T-helper 2 cell treated with Interferon-gamma antibody and Interleukin-4, amounts not matched to agents 5 μg/mL and 100 μg/mL, for 36 hours (primary cell): ENCODE measurements at regions not wholly inside any gene's neighbourhood (a gene's known extent, or its start where the extent isn't known, plus 50 kb on each side); places are given as distances from the start of the nearest gene placed in this dataset.
"Not testable (repeated sequence)": the region's sequence is repeated elsewhere in the genome, so short reads cannot be mapped to it uniquely, and the experiment has no call there.

Experiments used
- DNase-seq: peaks from one replicate; pipeline ENCODE4 v3.0.0; 2021; ENCODE audit warnings: low spot score
- H3K27ac Mint-ChIP-seq: one replicate; pipeline ENCODE4 v1.8.0; 2021; ENCODE audit warnings: mild to moderate bottlenecking, mixed read lengths
- H3K27me3 Mint-ChIP-seq: one replicate; pipeline ENCODE4 v1.8.0; 2021; ENCODE audit warnings: low read depth, mixed read lengths
- H3K36me3 Mint-ChIP-seq: one replicate; pipeline ENCODE4 v1.8.0; 2021; ENCODE audit warnings: low read depth, mixed read lengths
- H3K4me1 Mint-ChIP-seq: one replicate; pipeline ENCODE4 v1.8.0; 2021; ENCODE audit warnings: low read depth, mixed read lengths
- H3K4me3 Mint-ChIP-seq: one replicate; pipeline ENCODE4 v1.8.0; 2022; ENCODE audit warnings: mild to moderate bottlenecking, moderate library complexity, mixed read lengths
- H3K9me3 Mint-ChIP-seq: one replicate; pipeline ENCODE4 v1.8.0; 2021; ENCODE audit warnings: mixed read lengths

- Mint-ChIP-seq H3K4me3 (no peak overlapping the region), H3K27me3 (no peaks in the 10 kb centered on the region), H3K36me3 (no peaks in the 10 kb centered on the region), H3K4me1 (no peaks in the 10 kb centered on the region), H3K27ac (no peak overlapping the region), H3K9me3 (no peaks in the 10 kb centered on the region)
- no peak for DNase-seq
Observed at GRCh38 chr18:73691624-73692023, 456.0 kb downstream of the FBXO15 start.

GRCh38 chr18:73691118-73691517 is 456.5 kb downstream of the FBXO15 start:
- Mint-ChIP-seq H3K36me3 (no peaks in the 10 kb centered on the region), H3K27ac (no peak overlapping the region)
- DNase-seq: no peak

GRCh38 chr18:73690222-73690621 is 457.4 kb downstream of the FBXO15 start:
- Mint-ChIP-seq H3K36me3 (no peaks in the 10 kb centered on the region), H3K27me3 (no peaks in the 10 kb centered on the region), H3K27ac (no peak overlapping the region), H3K4me3 (no peak overlapping the region), H3K9me3 (no peaks in the 10 kb centered on the region), H3K4me1 (no peaks in the 10 kb centered on the region)
- no peak for DNase-seq

More at GRCh38 chr18:73691118-73691517, 456.5 kb downstream of the FBXO15 start:
- H3K4me1 Mint-ChIP-seq: no peaks in the 10 kb centered on the region
- no peak overlapping the region for H3K4me3 Mint-ChIP-seq
- no peaks in the 10 kb centered on the region for H3K27me3 Mint-ChIP-seq
- no peaks in the 10 kb centered on the region for H3K9me3 Mint-ChIP-seq

- Mint-ChIP-seq H3K4me1 (no peaks in the 10 kb centered on the region), H3K9me3 (no peaks in the 10 kb centered on the region), H3K36me3 (no peaks in the 10 kb centered on the region), H3K27ac (no peak overlapping the region), H3K27me3 (no peaks in the 10 kb centered on the region), H3K4me3 (no peak overlapping the region)
- DNase-seq: no peak
Observed at GRCh38 chr18:73688851-73689711, 458.6 kb downstream of the FBXO15 start.

GRCh38 chr18:73688161-73688560 is 459.5 kb downstream of the FBXO15 start:
- Mint-ChIP-seq H3K27me3 (no peaks in the 10 kb centered on the region), H3K4me1 (no peaks in the 10 kb centered on the region), H3K36me3 (no peaks in the 10 kb centered on the region), H3K9me3 (no peaks in the 10 kb centered on the region), H3K27ac (no peak overlapping the region), H3K4me3 (no peak overlapping the region)
- no peak for DNase-seq

- DNase-seq: no peak
- H3K4me1 Mint-ChIP-seq: peaks cover 8% of the 10 kb centered on the region
- H3K27ac Mint-ChIP-seq: no peak overlapping the region
- no peaks in the 10 kb centered on the region for H3K36me3 Mint-ChIP-seq
- H3K9me3 Mint-ChIP-seq: no peaks in the 10 kb centered on the region
- H3K4me3 Mint-ChIP-seq: no peak overlapping the region
- H3K27me3 Mint-ChIP-seq: no peaks in the 10 kb centered on the region
Observed at GRCh38 chr18:73684647-73685046, 463.0 kb downstream of the FBXO15 start.

- H3K27me3 Mint-ChIP-seq: peaks cover 2% of the 10 kb centered on the region
- H3K36me3 Mint-ChIP-seq: no peaks in the 10 kb centered on the region
- peaks cover 8% of the 10 kb centered on the region for H3K4me1 Mint-ChIP-seq
- no peak overlapping the region for H3K27ac Mint-ChIP-seq
- no peaks in the 10 kb centered on the region for H3K9me3 Mint-ChIP-seq
- no peak overlapping the region for H3K4me3 Mint-ChIP-seq
- DNase-seq: no peak
Observed at GRCh38 chr18:73683409-73684238, 464.0 kb downstream of the FBXO15 start.

- Mint-ChIP-seq H3K9me3 (no peaks in the 10 kb centered on the region), H3K4me1 (peaks cover 8% of the 10 kb centered on the region), H3K27ac (no peak overlapping the region), H3K36me3 (no peaks in the 10 kb centered on the region), H3K4me3 (no peak overlapping the region), H3K27me3 (peaks cover 2% of the 10 kb centered on the region)
- DNase-seq: no peak
Observed at GRCh38 chr18:73681912-73682311, 465.7 kb downstream of the FBXO15 start.

- H3K4me1 Mint-ChIP-seq: peaks cover 8% of the 10 kb centered on the region
- no peak overlapping the region for H3K4me3 Mint-ChIP-seq
- H3K27ac Mint-ChIP-seq: no peak overlapping the region
- H3K27me3 Mint-ChIP-seq: peaks cover 2% of the 10 kb centered on the region
- no peak for DNase-seq
- H3K36me3 Mint-ChIP-seq: no peaks in the 10 kb centered on the region
- no peaks in the 10 kb centered on the region for H3K9me3 Mint-ChIP-seq
Observed at GRCh38 chr18:73681398-73681797, 466.2 kb downstream of the FBXO15 start.

GRCh38 chr18:73679941-73680712 is 467.5 kb downstream of the FBXO15 start:
- Mint-ChIP-seq H3K36me3 (no peaks in the 10 kb centered on the region), H3K4me3 (no peak overlapping the region), H3K27me3 (peaks cover 2% of the 10 kb centered on the region), H3K27ac (no peak overlapping the region), H3K9me3 (no peaks in the 10 kb centered on the region), H3K4me1 (peaks cover 8% of the 10 kb centered on the region)
- no peak for DNase-seq

- no peak for DNase-seq
- H3K27me3 Mint-ChIP-seq: peaks cover 2% of the 10 kb centered on the region
- H3K27ac Mint-ChIP-seq: no peak overlapping the region
- H3K36me3 Mint-ChIP-seq: no peaks in the 10 kb centered on the region
- peaks cover 8% of the 10 kb centered on the region for H3K4me1 Mint-ChIP-seq
- no peaks in the 10 kb centered on the region for H3K9me3 Mint-ChIP-seq
- H3K4me3 Mint-ChIP-seq: no peak overlapping the region
Observed at GRCh38 chr18:73677450-73677849, 470.2 kb downstream of the FBXO15 start.

GRCh38 chr18:73674125-73674865 is 473.3 kb downstream of the FBXO15 start:
- H3K27ac Mint-ChIP-seq: no peak overlapping the region
- peaks cover 2% of the 10 kb centered on the region for H3K27me3 Mint-ChIP-seq
- no peak overlapping the region for H3K4me3 Mint-ChIP-seq
- H3K36me3 Mint-ChIP-seq: no peaks in the 10 kb centered on the region
- H3K9me3 Mint-ChIP-seq: no peaks in the 10 kb centered on the region
- no peak for DNase-seq
- H3K4me1 Mint-ChIP-seq: no peaks in the 10 kb centered on the region

- not testable (repeated sequence) for H3K36me3 Mint-ChIP-seq, H3K4me3 Mint-ChIP-seq, H3K27me3 Mint-ChIP-seq, H3K4me1 Mint-ChIP-seq, H3K9me3 Mint-ChIP-seq, DNase-seq, H3K27ac Mint-ChIP-seq
Observed at GRCh38 chr18:73671480-73671879, 476.2 kb downstream of the FBXO15 start.
